Stimulated activated CD8-positive, alpha-beta memory T cell treated with anti-CD3 and anti-CD28 coated beads, Interleukin-12 subunit alpha, Interleukin-12 subunit beta, amount 100 ng/mL, for 24 hours (primary cell): ENCODE measurements at regions not wholly inside any gene's neighbourhood (a gene's known extent, or its start where the extent isn't known, plus 50 kb on each side); places are given as distances from the start of the nearest gene placed in this dataset.

Experiments used
- DNase-seq: peaks from one replicate; pipeline ENCODE4 v3.0.0-alpha.2; 2020; ENCODE audit errors: extremely low read depth

DNA sequence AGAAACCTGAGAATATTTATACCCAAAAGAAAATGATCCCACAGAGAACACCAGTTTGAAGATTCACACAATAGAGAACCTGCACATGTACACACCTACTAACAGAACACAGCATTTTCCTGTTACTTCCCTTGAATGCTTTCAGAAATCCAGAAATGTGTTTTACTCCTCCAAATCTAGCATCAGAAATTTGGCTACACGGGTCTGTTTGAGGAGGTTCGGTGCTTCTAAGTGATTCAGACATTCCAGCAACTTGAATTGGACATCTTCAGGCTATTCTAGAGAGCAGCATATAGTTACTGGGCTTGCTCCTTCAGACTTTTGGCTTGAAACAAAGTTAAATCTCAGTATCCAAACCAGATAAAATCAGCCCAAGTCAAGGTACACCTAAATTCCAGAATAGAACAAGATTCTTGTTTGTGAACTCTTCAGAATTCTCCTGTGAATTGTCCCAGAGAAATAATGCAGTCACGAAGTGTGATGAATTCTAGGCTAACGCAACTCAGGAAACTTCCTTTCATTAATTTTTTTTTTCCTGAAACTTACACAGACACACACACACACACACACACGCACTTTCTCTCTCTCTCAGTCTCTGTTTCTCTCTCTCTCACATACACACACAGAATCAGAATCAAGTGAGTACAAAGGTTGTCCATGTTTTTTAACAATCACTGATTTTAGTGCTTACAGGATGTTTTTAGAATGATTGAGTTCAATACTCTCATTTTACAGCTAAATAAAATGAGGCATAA lies 278.4 kb upstream of the SNX7 start:
- DNase-seq, result no peak

DNA sequence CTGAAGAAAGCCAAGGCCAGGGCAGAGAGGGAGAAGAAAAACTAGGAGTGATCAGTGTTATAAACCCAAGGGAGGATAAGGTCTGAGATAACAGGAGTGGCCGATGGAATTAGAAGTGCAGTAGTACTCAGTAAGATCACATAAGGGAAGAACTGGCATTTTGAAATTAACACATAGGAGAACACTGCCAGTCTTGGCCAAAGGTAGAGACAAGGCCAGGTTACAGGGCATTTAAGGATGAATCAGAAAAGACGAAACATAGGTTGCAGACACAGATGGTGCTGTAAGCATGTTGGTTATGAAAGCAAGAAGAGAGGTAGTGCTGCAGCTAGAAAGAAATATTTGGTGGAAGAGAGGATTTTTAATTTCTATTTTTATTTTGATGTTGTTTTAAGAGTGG lies 278.9 kb upstream of the SNX7 start:
- DNase-seq, result no peak

DNA sequence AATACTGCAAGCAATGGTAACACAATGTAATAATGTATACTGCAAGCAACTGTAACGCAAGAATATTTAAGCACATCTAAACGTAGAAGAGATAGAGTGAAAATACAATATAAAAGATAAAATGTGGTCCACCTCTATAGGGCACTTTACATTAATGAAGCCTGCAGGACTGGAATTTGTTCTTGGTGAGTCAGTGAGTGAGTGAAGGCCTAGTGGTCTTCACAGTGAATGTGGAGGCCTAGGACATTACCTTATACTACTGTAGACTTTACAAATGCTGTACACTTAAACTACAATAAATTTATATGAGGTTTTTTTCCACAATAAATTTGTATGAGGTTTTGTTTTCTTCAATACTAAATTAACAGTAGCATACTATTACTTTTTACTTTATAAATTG lies 287.4 kb upstream of the SNX7 start:
- DNase-seq, result no peak

- DNase-seq, result no peak
These were observed 288.5 kb upstream of the SNX7 start for GRCh38 chr1:98373056-98373455.

- no peak for DNase-seq
These were observed 289.8 kb upstream of the SNX7 start for GRCh38 chr1:98371764-98372163.

DNA sequence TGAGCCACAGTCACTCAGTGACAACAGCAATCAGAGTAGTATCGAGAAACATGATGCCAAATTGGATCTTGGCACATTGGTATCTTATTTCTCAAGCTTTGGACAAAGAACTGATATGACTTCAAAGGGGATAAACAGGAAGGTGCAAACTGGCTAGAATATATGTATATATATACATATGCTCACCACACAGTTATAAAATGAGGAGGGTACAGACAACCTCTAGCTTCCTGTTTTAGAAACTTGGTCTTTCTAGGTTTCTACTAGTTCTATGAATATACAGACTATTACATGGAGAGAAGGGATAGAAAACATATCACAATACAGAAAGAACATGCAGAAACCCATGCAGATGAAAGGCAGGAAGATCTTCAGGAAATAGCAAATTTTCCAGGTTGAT lies 292.1 kb upstream of the SNX7 start:
- no peak for DNase-seq

DNA sequence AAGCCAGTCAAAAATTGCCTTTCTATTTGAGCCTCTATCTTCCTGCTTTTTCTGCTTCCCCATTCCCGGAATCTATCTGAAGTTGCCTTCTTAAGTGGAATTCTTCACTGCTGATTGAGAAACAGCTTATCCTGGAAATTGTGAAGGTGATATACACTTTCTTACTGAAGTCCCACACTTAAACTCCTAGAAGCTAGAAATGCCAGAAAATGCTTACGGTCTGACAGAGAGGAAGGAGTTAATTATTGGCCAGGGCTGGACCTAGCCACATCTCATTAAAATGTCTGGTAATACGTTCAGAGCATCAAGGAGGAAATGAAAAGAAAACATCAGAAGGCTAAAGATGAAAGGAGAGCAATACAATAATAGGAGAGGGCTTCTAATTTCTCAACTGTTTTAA lies 292.5 kb upstream of the SNX7 start:
- DNase-seq, result no peak

DNA sequence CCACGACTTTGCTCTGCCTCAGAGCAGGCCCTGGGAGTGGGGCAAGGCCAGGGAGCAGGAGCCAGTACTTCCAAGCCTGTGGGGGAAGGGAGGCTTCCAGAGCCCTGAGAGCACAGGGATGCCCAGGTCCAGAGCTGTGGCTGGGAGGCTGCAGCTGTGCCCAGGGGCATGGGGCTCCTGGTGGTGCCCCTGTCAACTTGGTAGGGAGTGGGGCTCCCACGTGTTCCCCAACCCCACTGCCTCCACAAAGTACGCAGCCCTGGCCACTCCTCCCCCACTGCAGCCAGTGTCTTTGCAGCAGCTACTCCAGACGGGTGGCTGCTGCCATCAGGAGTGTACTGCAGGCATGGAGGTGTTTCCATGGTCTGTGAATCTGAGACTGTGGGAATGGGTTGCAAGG lies 294.1 kb upstream of the SNX7 start:
- no peak for DNase-seq

- no peak for DNase-seq
These were observed 295.2 kb upstream of the SNX7 start for GRCh38 chr1:98366343-98366742.

DNA sequence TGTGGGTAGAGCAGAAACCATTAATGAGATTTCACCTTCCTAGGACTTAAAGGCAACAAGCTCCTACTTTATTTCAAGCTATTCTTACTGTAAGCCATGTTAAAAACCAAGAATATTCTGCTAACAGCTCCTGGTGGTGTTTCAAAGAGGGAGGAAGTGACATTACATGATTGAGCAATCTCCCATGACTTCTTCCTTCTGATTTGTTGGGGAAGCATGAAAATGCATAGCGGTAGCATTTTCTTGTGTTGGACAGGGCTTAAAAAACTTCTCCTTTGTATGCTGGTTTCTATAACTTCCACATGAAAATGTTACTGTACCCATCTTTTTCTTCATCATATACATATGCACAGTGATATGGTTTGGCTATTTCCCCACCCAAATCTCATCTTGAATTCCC lies 297.0 kb upstream of the SNX7 start:
- DNase-seq, result no peak

DNA sequence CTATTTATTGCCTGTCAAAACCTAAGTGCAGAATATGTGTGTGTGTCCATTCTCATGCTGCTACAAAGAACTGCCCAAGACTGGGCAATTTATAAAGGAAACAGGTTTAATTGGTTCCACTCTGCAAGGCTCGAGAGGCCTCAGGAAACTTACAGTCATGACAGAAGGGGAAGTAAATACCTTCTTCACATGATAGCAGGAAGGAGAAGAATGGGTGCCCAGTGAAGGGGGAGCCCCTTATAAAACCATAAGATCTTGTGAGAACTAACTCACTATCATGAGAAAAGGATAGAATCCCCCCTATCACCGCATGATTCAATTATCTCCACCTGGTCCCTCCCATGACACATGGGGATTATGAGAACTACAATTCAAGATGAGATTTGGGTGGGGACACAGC lies 300.7 kb upstream of the SNX7 start:
- no peak for DNase-seq

- no peak for DNase-seq
These were observed 305.7 kb upstream of the SNX7 start for GRCh38 chr1:98355656-98356383.

DNA sequence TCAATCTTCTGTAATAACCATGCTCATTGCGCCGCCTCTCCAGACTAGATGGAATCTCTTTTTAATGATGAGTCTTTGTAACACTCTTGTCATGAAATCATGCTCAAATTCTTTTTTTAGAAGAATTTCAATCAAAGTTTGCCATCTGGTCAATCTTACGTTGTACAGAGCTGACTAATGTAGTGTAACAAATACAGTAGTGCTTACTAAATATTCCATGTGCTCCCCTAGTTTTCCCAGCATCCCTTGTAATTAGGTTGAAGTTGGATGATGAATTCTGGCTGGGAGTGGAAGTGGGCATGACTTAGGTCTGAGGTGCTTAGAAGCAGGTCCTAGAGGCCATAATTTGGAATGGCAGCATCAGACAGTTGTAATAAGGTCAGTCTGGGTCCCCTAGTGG lies 309.1 kb upstream of the SNX7 start:
- no peak for DNase-seq

DNA sequence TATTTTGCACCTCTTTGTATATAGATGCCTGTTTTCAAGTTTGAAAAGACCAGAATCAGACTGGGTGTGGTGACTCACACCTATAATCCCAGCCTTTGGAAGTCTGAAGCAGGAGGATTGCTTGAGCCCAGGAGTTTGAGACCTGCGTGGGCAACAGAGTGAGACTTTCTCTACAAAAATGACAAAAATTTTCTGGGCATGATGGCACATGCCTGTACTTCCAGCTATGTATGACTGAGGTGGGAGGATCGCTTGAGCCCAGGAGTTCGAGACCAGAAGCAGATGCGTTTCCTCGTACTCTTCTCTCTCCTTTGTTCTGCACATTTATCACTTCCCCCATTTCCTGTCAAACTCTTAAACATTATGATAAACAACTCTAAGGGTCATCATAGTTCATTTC lies 310.0 kb upstream of the SNX7 start:
- DNase-seq, result no peak

DNA sequence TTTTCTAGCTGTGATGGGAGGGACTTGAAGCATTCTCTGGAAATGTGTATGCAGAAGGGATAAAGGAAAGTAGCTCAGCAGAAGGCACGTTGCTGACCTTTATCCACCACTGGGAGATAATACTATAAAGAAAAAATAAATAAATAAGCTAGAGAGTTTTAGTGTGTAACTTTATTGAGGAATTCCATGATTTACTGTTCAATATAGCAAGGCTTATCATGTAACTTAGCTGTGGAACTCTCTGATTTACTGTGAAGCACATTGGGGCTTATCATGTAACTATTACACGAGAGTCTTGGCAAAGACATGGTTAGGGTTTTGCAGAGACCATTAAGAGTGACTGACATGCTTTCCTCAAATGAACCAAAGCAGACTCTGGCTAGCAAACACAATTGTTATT lies 316.1 kb upstream of the SNX7 start:
- DNase-seq, result no peak

DNA sequence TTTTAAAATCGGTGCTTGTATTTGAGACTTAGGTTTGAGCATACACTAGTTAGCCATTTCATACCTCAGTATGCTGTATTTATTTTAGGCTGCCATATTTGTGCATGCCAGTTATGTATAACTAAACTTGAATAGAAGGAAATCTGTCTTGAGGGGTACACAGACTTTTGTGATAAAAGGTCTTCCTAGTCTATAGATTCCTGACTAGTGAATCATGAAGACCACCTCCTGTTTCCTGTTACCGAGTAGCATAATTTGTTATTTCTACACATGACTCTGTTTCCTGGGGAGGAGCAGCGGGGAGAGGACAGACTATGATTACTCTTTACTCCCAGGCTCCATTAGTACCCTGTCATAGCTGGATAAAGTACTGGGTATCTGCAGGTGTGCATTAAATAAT lies 316.8 kb upstream of the SNX7 start:
- DNase-seq, result no peak

DNA sequence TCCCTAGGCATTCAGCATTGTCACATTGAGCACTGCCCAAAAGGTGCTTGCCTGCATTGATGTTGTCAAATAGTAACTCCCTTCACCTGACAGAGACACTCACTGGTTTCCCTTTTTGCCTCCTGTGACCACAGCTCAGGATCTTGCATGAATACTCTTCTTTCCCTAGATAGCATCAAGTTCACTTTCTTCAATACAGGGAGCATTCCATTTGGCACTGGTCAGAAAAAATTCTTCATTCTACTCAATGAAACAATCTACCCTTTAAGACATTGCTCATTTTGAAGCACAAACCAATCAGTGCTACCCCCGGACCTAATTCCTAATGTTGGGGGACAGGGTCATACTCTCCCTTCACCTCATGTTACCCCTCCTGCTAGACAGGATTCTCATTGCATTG lies 319.0 kb upstream of the SNX7 start:
- DNase-seq, result no peak

DNA sequence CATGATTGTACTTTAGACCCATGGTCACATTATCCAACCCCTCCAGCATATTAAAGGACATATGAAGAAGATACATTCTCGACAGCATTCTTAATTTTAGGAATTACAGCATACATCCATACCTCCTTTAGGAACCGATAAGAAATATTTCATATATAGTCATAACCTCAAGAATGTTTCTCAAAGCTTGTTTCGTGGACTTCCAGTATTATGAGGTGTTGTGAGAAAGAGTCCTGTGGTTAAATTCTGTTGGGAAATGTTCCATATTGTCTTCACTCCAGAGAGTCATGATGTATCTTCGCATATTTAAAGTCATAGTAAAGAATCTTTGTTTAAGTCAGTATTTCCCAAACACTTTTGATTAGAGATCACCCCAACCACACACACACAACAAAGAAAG lies 321.0 kb upstream of the SNX7 start:
- DNase-seq, result no peak

DNA sequence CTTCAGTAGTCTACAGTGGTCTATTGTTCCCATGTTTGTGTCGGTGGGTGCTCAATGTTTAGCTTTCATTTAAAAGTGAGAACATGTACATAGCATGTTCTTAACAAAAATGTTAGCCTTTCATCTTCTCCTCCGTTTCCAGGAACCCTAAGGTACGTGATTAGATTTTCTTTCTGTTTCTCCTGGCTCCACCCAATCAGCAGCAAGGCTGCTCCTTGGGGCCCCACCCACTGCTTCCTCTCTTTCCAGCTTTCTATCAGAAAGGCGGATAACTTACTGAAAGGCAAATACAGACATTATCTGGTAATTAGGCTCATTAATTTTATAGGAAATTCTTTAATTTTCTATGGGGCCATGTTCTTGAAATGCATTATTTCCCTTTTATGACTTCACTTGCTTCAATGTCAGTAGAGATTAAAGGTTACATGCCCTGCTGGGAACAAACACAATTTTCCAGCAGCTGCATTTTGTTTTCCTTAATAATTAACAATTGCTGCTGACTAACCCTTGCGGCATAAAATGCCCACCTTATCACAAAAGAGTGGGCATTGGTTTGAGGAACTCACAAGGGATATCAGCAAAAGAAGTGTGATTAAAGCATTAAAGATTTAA lies 324.9 kb upstream of the SNX7 start:
- DNase-seq, result no peak

DNA sequence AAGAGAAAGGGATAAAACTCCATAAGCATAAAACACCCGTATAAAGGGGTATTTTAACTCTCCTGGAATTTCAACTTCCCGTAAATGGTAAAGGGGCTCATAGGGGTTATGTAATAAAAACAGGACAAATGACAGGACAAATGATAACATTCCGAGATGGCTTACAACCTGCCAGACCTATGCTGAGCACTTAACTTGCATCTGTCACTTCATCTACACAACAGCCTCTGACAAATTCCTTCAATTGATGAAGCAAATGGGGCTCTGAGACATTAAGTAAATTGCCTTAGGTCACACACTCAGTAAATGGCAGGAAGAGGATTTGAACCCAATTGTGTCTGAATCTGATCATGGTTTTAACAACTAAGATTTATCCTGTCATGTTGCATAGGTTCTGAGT lies 327.6 kb upstream of the SNX7 start:
- no peak for DNase-seq

DNA sequence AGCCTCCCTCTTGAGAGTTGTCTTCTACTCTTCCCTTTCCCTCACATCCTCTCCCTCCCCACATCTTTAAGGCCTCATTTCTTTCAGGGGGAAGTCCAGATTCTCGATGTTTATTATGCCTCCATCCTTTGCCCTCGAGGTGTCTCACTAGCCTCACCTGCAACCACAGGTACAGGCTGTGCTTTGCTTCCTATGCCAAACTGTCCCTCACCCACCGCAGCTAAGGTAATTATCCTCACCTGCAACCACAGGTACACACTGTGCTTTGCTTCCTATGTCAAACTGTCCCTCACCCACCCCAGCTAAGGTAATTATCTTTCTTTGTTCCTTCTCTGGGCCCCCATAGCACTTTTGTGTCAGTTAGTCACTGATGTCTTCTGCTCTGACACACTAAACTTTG lies 328.1 kb upstream of the SNX7 start:
- no peak for DNase-seq

- no peak for DNase-seq
These were observed 329.7 kb upstream of the SNX7 start for GRCh38 chr1:98331718-98332311.

- DNase-seq, result no peak
These were observed 330.3 kb upstream of the SNX7 start for GRCh38 chr1:98331243-98331642.
